H9 (cell line): ENCODE measurements at regions not wholly inside any gene's neighbourhood (a gene's known extent, or its start where the extent isn't known, plus 50 kb on each side); places are given as distances from the start of the nearest gene placed in this dataset.

Source experiments
- DNase-seq: peaks from one replicate; pipeline ENCODE4 v3.0.0-alpha.2; 2017
- H2AFZ ChIP-seq: one replicate; pipeline ENCODE4 v1.6.1; 2013; ENCODE audit warnings: mild to moderate bottlenecking, low read length, control low read depth, moderate library complexity
- H2AK5ac ChIP-seq: 2 replicates; pipeline ENCODE4 v1.6.1; 2013; ENCODE audit warnings: low read length, control low read depth, mixed read lengths; ENCODE audit not compliant: insufficient read length
- H2BK120ac ChIP-seq: one replicate; pipeline ENCODE4 v1.6.1; 2013; ENCODE audit warnings: low read depth, mild to moderate bottlenecking, low read length, control low read depth, inconsistent platforms; ENCODE audit not compliant: poor library complexity, severe bottlenecking
- H2BK12ac ChIP-seq: 2 replicates; pipeline ENCODE4 v1.6.1; 2013; ENCODE audit warnings: low read length, control low read depth, mixed read lengths, low read depth; ENCODE audit not compliant: insufficient read length
- H2BK15ac ChIP-seq: 2 replicates; pipeline ENCODE4 v1.6.1; 2013; ENCODE audit warnings: low read depth, low read length, control low read depth
- H2BK20ac ChIP-seq: one replicate; pipeline ENCODE4 v1.6.1; 2013; ENCODE audit warnings: low read depth, mild to moderate bottlenecking, low read length, control low read depth, inconsistent platforms; ENCODE audit not compliant: poor library complexity, severe bottlenecking
- H2BK5ac ChIP-seq: 2 replicates; pipeline ENCODE4 v1.6.1; 2013; ENCODE audit warnings: low read length, control low read depth, mixed read lengths; ENCODE audit not compliant: insufficient read length
- H3K14ac ChIP-seq: 2 replicates; pipeline ENCODE4 v1.6.1; 2013; ENCODE audit warnings: low read length, control low read depth; ENCODE audit not compliant: insufficient read depth
- H3K18ac ChIP-seq: 2 replicates; pipeline ENCODE4 v1.6.1; 2013; ENCODE audit warnings: low read depth, mild to moderate bottlenecking, mixed read lengths, low read length, control low read depth; ENCODE audit not compliant: insufficient read length
- H3K23ac ChIP-seq: 2 replicates; pipeline ENCODE4 v1.6.1; 2013; ENCODE audit warnings: low read length, control low read depth, mixed read lengths, low read depth; ENCODE audit not compliant: insufficient read length
- H3K23me2 ChIP-seq: 2 replicates; pipeline ENCODE4 v1.6.1; 2013; ENCODE audit warnings: low read depth, mild to moderate bottlenecking, mixed read lengths, low read length, control low read depth; ENCODE audit not compliant: insufficient read length, poor library complexity, severe bottlenecking
- H3K27ac ChIP-seq: 2 replicates; pipeline ENCODE4 v1.5.1; 2013; ENCODE audit warnings: low read length, control low read depth, mixed read lengths, low read depth; ENCODE audit not compliant: insufficient read length
- H3K27me3 ChIP-seq: 2 replicates; pipeline ENCODE4 v1.6.1; 2013; ENCODE audit warnings: low read length, control low read depth, inconsistent platforms; ENCODE audit not compliant: insufficient read depth
- H3K4ac ChIP-seq: 2 replicates; pipeline ENCODE4 v1.6.1; 2013; ENCODE audit warnings: low read depth, mild to moderate bottlenecking, control low read depth, inconsistent platforms, low read length, moderate library complexity
- H3K4me1 ChIP-seq: 2 replicates; pipeline ENCODE4 v1.6.1; 2013; ENCODE audit warnings: low read length, control low read depth, inconsistent platforms; ENCODE audit not compliant: insufficient read depth
- H3K4me2 ChIP-seq: 2 replicates; pipeline ENCODE4 v1.6.1; 2013; ENCODE audit warnings: low read length, control low read depth, mixed read lengths; ENCODE audit not compliant: insufficient read length, insufficient read depth
- H3K56ac ChIP-seq: 2 replicates; pipeline ENCODE4 v1.6.1; 2013; ENCODE audit warnings: low read depth, mild to moderate bottlenecking, mixed read lengths, low read length, control low read depth; ENCODE audit not compliant: insufficient read length
- H3K79me1 ChIP-seq: 2 replicates; pipeline ENCODE4 v1.6.1; 2013; ENCODE audit warnings: low read depth, mild to moderate bottlenecking, moderate library complexity, low read length, control low read depth, inconsistent platforms; ENCODE audit not compliant: insufficient read depth, poor library complexity, severe bottlenecking
- H3K79me2 ChIP-seq: 2 replicates; pipeline ENCODE4 v1.6.1; 2013; ENCODE audit warnings: low read length, control low read depth, inconsistent platforms; ENCODE audit not compliant: insufficient read depth
- H3K9ac ChIP-seq: 2 replicates; pipeline ENCODE4 v1.6.1; 2013; ENCODE audit warnings: low read length, control low read depth, mixed read lengths; ENCODE audit not compliant: insufficient read length; ENCODE audit errors: extremely low read depth
- H3K9me3 ChIP-seq: one replicate; pipeline ENCODE4 v1.6.1; 2013; ENCODE audit warnings: low read depth, low read length, inconsistent platforms; ENCODE audit not compliant: control insufficient read depth
- H3T11ph ChIP-seq: one replicate; pipeline ENCODE4 v1.6.1; 2013; ENCODE audit warnings: mild to moderate bottlenecking, low read length, control low read depth, inconsistent platforms
- H4K20me1 ChIP-seq: one replicate; pipeline ENCODE4 v1.6.1; 2013; ENCODE audit not compliant: control insufficient read depth, insufficient read length, insufficient read depth
- H4K5ac ChIP-seq: 2 replicates; pipeline ENCODE4 v1.6.1; 2013; ENCODE audit warnings: low read depth, mild to moderate bottlenecking, mixed read lengths, low read length, control low read depth; ENCODE audit not compliant: insufficient read length
- H4K8ac ChIP-seq: replicated peaks from 2 replicates; pipeline ENCODE4 v1.6.1; 2013; ENCODE audit warnings: low read length, control low read depth, mixed read lengths, low read depth; ENCODE audit not compliant: insufficient read length
- H4K91ac ChIP-seq: 2 replicates; pipeline ENCODE4 v1.6.1; 2013; ENCODE audit warnings: low read depth, mild to moderate bottlenecking, moderate library complexity, mixed read lengths, low read length, control low read depth; ENCODE audit not compliant: insufficient read length
- H3K27ac Mint-ChIP-seq, 3 experiments: 2 replicates in 2 of 3; 3 replicates in 1 of 3; pipeline ENCODE4 v1.8.0; 2020 to 2021; ENCODE audit warnings: mixed read lengths in 3 of 3, mild to moderate bottlenecking in 1 of 3, moderate library complexity in 1 of 3
- H3K27me3 Mint-ChIP-seq: 2 replicates; pipeline ENCODE4 v1.8.0; 2021; ENCODE audit warnings: low read depth, mild to moderate bottlenecking, moderate library complexity, mixed read lengths
- H3K36me3 Mint-ChIP-seq, 3 experiments: 2 replicates in 2 of 3; 3 replicates in 1 of 3; pipeline ENCODE4 v1.8.0; 2020 to 2021; ENCODE audit warnings: low read depth in 3 of 3, mixed read lengths in 3 of 3; ENCODE audit not compliant: insufficient read depth in 1 of 3
- H3K4me1 Mint-ChIP-seq, 2 experiments: 2 replicates each; pipeline ENCODE4 v1.8.0; 2020; ENCODE audit warnings: mixed read lengths in 2 of 2
- H3K4me3 Mint-ChIP-seq, 2 experiments: 2 replicates in 1 of 2; 3 replicates in 1 of 2; pipeline ENCODE4 v1.8.0; 2020 to 2021; ENCODE audit warnings: mild to moderate bottlenecking in 2 of 2, mixed read lengths in 2 of 2, moderate library complexity in 1 of 2
- H3K9me3 Mint-ChIP-seq, 2 experiments: 2 replicates in 1 of 2; 3 replicates in 1 of 2; pipeline ENCODE4 v1.8.0; 2020; ENCODE audit warnings: mild to moderate bottlenecking in 2 of 2, mixed read lengths in 2 of 2, moderate library complexity in 1 of 2
- CTCF ChIP-seq: fragments of 200-600 bp; sonication (generic); conservative IDR thresholded peaks from 3 replicates; pipeline ENCODE4 v1.8.0; 2021; ENCODE audit warnings: antibody characterized with exemption, mild to moderate bottlenecking
- WGBS: extraction: QIAGEN DNeasy Blood & Tissue Kit; methylation state at CpG from one replicate; pipeline ENCODE4 v1.1.7; 2013; ENCODE audit warnings: missing lambda C conversion rate, low lambda C conversion rate, mixed read lengths; ENCODE audit not compliant: insufficient read length; ENCODE audit errors: extremely low coverage; 5-methylcytosine and 5-hydroxymethylcytosine counted together

GRCh38 chr5:169429044-169429443 is 128.1 kb upstream of the SLIT3 start:
- Histone ChIP-seq H2BK15ac (0 out of 2 replicates have a peak overlapping the region, but pooled peaks have one; percentile 60), H3K9ac (no peak overlapping the region), H2AFZ (no peak overlapping the region), H3K56ac (no peak overlapping the region), H4K91ac (no peak overlapping the region), H3K4me2 (no peak overlapping the region), H3K23me2 (no peaks in the 10 kb centered on the region), H4K20me1 (no peaks in the 10 kb centered on the region), H3K27ac (no peak overlapping the region), H2BK20ac (no peak overlapping the region), H2BK12ac (no peak overlapping the region), H3T11ph (no peak overlapping the region), H2AK5ac (no peak overlapping the region), H3K27me3 (no peaks in the 10 kb centered on the region), H3K4ac (no peak overlapping the region), H2BK120ac (no peak overlapping the region), H3K79me2 (no peaks in the 10 kb centered on the region), H3K79me1 (no peaks in the 10 kb centered on the region), H3K9me3 (no peaks in the 10 kb centered on the region), H4K5ac (no peak overlapping the region), H3K23ac (no peak overlapping the region), H3K14ac (no peak overlapping the region), H2BK5ac (no peak overlapping the region), H3K4me1 (peaks cover 5% of the 10 kb centered on the region; the same call in 1 of the 2 replicates), H4K8ac (no peak overlapping the region), H3K18ac (no peak overlapping the region)
- no peak for DNase-seq
- H3K27me3 Mint-ChIP-seq, result no peaks in the 10 kb centered on the region; the same call in 1 of the 2 replicates
- H3K36me3 Mint-ChIP-seq, result no peaks in the 10 kb centered on the region
- no peak overlapping the region for H3K27ac Mint-ChIP-seq
- TF ChIP-seq CTCF, result no peak
- no CpG with 5 or more reads among the region's 2 CpGs for whole genome bisulfite sequencing
- no peak overlapping the region for H3K4me3 Mint-ChIP-seq
- H3K9me3 Mint-ChIP-seq, result no peaks in the 10 kb centered on the region
- peaks cover 23 to 24% of the 10 kb centered on the region in 2 experiments for H3K4me1 Mint-ChIP-seq
